NCI-H2029 (cell line): ENCODE measurements at regions not wholly inside any gene's neighbourhood (a gene's known extent, or its start where the extent isn't known, plus 50 kb on each side); places are given as distances from the start of the nearest gene placed in this dataset.
A peak's percentile ranks its signal among the peaks of the same experiment; 100 is the strongest.
"Not testable (repeated sequence)": the region's sequence is repeated elsewhere in the genome, so short reads cannot be mapped to it uniquely, and the experiment has no call there.

Experiments used
- DNase-seq: peaks from one replicate; lab custom pipeline; 2025; lab: John Stamatoyannopoulos, UW

GRCh38 chr5:93359296-93359959 lies 221.6 kb downstream of the NR2F1-AS1 start:
- DNase-seq: peak; percentile 83

- DNase-seq: no peak
Measured at GRCh38 chr5:93358176-93358575, 222.8 kb downstream of the NR2F1-AS1 start.

DNA sequence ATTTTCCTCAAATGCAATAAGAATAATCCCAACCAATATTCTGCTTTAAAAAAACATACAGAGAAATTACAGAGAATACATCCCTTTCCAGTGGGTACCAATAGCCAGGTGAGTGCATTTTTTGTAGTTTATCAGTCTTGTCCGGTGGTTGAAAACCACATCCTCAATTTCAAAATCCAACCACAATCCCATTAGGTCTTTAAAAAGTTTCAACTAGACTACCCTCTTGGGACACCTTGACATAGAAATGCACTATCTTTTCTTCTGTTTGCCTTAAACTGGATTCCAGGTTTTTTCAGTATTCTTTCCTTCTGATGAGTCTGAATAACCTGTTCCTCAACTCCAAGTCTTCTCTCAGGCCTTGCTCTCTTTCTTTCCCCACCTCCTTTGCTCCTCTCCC lies 223.3 kb downstream of the NR2F1-AS1 start:
- DNase-seq: no peak

GRCh38 chr5:93355691-93356090 lies 225.3 kb downstream of the NR2F1-AS1 start:
- no peak for DNase-seq

- no peak for DNase-seq
Measured at GRCh38 chr5:93352186-93352585, 228.8 kb downstream of the NR2F1-AS1 start.

GRCh38 chr5:93349613-93350012 lies 231.4 kb downstream of the NR2F1-AS1 start:
- DNase-seq: no peak

DNA sequence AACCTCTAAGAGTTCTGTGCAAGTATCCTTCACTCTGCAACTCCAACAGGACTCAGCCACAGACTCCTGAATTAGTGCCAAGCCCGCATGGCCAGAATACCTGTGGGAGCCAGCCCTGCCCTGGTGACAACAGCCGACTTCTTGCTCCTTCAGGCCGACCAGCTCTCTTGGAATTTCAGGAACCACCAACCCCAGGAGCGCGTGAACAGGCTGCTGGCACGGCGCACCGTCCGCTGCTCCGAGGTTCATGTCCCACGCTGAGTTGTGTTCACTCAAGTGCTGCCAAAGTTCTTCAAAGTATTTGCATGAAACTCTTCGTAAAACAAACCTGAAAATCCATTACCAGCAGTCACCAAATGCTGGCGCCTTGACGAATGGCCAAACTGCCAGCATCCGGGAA lies 232.8 kb downstream of the NR2F1-AS1 start:
- DNase-seq: no peak

DNA sequence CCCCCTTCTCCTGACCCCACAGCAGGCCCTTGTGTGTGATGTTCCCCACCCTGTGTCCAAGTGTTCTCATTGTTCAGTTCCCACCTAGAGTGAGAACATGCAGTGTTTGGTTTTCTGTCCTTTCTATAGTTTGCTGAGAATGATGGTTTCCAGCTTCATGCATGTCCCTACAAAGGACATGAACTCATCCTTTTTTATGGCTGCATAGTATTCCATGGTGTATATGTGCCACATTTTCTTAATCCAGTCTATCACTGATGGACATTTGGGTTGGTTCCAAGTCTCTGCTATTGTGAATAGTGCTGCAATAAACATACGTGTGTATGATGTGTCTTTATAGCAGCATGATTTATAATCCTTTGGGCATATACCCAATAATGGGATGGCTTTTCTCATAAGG lies 234.2 kb downstream of the NR2F1-AS1 start:
- not testable (repeated sequence) for DNase-seq

DNA sequence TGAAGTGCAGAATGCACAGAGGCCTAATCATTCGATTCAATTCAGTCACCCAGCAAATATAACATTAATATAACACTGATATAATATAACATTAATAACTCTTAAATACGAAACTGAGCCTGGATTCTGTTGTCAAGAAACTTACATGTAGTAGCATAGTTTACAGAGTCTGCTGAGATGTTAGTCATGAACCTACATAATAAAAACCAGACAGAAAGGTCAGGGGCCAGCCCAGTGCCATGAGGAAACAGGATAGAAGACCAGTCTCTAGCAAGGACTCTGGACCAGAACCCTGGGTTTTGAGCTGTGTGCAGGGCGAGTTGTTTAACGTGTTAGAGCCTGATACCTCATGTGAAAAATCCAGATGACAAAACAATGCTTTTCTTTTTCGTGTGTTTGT lies 234.7 kb downstream of the NR2F1-AS1 start:
- DNase-seq: no peak

DNA sequence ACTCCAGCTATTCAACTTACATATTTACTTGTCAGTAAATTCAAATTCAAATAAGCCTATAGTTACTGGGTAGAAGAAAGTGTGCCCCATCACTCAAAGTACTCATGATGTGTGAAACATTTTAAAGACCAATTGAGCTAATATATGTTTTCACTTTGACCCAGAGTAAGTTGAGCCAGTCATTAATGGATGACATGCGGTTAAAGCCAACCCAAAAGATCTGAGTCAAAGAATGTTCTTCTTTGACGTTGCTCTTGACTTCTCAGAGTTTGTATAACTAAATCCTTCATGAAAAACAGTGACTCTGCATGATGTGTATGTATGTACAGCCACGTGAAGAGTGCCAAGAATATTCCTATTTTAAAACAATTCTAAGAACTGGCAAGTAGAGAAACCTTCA lies 237.4 kb downstream of the NR2F1-AS1 start:
- DNase-seq: no peak

DNA sequence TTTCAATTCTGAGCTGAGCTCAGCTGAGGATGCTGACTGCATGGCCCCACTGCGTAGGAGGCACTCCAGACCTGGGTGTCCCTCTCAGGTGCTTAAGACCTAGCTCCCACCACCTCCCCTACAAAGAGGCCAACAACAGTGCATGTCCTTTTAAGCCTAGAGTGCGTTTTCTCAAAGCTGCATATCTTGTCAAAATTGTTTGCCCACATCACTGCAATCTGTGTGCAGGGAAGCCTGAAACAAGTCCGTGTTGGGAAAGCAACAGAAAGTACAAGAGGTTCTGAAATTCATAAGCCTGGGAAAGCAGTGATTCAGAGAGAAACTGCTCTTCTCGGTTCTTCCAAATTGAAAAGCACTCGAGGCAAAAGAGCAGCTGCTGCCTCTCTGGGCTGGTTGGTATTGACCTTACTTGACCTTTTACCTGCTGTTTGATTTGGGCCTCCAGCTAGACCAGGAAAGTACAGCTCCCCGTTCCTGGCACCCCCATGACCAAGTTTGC lies 238.4 kb downstream of the NR2F1-AS1 start:
- no peak for DNase-seq

DNA sequence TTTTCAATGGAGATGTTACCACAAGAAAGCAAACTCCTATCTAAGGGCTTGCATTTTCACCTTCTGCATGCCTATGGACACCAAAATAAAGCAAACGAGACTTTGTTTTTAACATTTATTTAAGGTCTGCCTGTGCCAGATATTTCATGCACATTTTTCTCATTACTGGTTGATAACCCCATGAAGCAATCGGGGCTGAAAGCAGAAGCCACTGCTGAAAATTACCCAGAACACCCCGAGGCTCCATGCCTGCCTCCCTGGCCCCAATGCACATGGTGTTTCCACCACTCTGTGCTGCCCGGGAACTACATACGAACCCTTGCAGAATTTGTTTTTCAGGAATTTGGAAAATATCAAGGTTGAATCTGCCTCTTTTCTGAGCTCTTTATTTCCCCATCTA lies 240.1 kb downstream of the NR2F1-AS1 start:
- DNase-seq: no peak

DNA sequence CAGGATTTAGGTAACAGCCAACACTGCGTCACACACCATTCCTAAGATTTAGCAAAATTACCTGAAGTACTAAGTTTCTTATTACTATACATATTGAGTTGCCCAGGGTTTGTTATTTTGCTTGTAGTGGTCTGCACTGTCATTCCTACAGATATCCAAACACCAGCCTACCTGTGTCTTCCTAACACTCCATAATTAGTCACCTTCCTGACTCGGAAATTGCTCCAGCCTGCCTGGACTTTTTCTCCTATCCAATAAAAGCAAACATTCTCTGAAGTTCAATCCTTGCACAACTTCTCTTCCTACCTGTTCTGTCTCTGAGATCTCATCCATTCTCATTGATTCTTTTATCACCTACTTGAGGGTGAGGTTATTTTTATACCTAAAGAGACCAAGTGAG lies 243.9 kb downstream of the NR2F1-AS1 start:
- no peak for DNase-seq

- no peak for DNase-seq
Measured at GRCh38 chr5:93336330-93337110, 244.5 kb downstream of the NR2F1-AS1 start.

- no peak for DNase-seq
Measured at GRCh38 chr5:93331863-93332262, 249.2 kb downstream of the NR2F1-AS1 start.

- no peak for DNase-seq
Measured at GRCh38 chr5:93331241-93331640, 249.8 kb downstream of the NR2F1-AS1 start.

DNA sequence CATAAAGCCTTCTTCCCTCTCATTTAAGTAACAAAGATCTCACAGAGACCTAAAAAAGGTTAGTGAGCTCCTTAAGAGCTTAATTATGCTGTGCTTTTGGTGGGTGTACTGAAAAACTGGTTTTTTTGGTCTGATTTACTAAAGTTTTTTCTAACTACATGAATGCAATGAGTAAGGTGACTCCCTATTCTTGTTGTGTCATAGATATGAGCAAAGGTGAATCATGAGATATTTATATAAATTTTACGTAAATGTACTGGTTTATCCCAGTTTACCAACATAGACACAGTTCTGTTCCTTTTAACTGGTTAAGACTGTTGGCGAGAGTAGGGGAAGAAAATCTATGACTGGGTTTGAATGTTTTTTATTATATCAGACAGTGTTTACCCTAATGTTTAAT lies 250.5 kb downstream of the NR2F1-AS1 start:
- no peak for DNase-seq

DNA sequence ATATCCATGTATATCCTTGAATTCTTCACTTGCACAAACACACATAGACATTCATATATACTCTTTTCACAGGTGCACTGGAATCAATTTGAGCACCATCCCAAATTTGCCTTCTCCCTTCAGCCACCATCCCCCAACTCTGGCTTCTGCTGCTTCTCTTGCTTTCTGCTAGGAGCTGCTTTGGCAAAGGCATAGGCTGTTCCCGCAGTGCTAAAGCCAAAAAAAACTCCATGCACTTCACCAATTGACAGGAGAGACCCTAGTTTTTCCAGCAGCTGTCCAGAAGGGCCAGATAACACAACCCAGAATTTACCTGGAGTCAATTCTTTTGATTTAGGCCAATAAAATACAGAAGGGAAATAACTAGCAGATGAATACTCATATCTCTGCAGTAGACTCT lies 251.3 kb downstream of the NR2F1-AS1 start:
- no peak for DNase-seq

DNA sequence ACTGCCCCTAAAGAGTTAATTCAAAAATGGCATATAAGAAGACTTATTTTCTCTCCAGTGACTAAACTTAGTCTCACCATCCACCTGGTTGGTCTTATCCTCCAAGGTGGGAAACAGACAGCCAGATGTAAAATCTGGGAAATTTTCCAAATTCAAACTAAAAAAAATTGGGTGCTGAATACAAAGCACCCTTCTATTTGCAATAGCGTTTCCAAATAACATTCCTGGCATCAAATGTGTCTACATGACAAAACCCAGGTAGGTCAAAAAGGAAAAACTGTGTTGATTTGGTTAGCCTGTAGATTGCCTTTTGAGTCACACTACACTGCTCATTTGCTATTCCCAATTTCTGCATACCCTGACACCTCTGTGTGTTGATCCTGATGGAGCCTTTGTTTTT lies 252.2 kb downstream of the NR2F1-AS1 start:
- no peak for DNase-seq

DNA sequence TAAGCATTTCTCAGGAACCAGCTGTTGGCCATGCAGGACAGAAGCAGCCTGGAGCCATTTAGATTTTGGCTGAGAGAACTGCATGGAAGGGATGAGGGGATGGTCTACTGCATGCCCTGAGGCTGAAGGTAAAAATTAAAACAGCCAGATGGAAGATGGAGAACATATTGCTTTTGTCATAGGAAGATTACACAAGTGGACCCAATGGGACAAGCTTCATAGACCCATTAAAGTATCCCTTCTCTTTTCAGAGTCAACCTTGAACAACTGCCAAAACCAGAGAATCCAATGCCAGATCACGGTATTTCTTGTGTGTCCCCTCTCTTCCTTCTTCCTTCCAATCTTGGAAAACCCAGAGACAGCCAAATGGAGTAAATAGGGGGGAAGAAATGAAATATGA lies 253.4 kb downstream of the NR2F1-AS1 start:
- DNase-seq: no peak

- no peak for DNase-seq
Measured at GRCh38 chr5:93325946-93326345, 255.1 kb downstream of the NR2F1-AS1 start.

GRCh38 chr5:93322974-93323860 lies 257.8 kb downstream of the NR2F1-AS1 start:
- DNase-seq: no peak
